IMR-90 (cell line): ENCODE measurements at regions not wholly inside any gene's neighbourhood (a gene's known extent, or its start where the extent isn't known, plus 50 kb on each side); places are given as distances from the start of the nearest gene placed in this dataset.

Experiments used
- ATAC-seq: fragments of 200-7000 bp; cut with Tn5 transposase; 2 replicates; pipeline ENCODE4 v1.9.1; 2020; ENCODE audit warnings: low read depth, mild to moderate bottlenecking, moderate library complexity
- BruUV-seq: library from RNA; stranded (reverse); fragments of 400-500 nt; replicated peaks from 2 replicates; lab custom pipeline; 2021; lab: Mats Ljungman, UMichigan
- CTCF ChIA-PET: fragments of 300-600 bp; formaldehyde crosslinking; extraction: SDS; loops from one replicate; lab custom pipeline; 2021; ENCODE audit warnings: antibody characterized with exemption; lab: Yijun Ruan, JAX
- POLR2A ChIA-PET: fragments of 300-600 bp; sonication (Branson Sonifier 250); formaldehyde crosslinking; loops from one replicate; lab custom pipeline; 2022; ENCODE audit warnings: antibody characterized with exemption; ENCODE audit not compliant: unreplicated experiment; lab: Charles Lee
- DNase-seq: peaks from one replicate; pipeline ENCODE4 v3.0.0; 2013
- H2AFZ ChIP-seq: replicated peaks from 2 replicates; pipeline ENCODE3; 2013; ENCODE audit warnings: low read length, mild to moderate bottlenecking; ENCODE audit not compliant: poor library complexity
- H2AK5ac ChIP-seq: 2 replicates; pipeline ENCODE4 v1.6.1; 2013; ENCODE audit warnings: low read depth, low read length, inconsistent platforms
- H2AK9ac ChIP-seq: replicated peaks from 2 replicates; pipeline ENCODE3; 2013; ENCODE audit warnings: mild to moderate bottlenecking, low read depth, low read length, moderate library complexity; ENCODE audit not compliant: poor library complexity
- H2BK120ac ChIP-seq: 2 replicates; pipeline ENCODE4 v1.6.1; 2013; ENCODE audit warnings: low read depth, low read length, inconsistent platforms
- H2BK15ac ChIP-seq: 3 replicates; pipeline ENCODE4 v1.6.1; 2013; ENCODE audit warnings: low read depth, low read length, inconsistent platforms
- H2BK20ac ChIP-seq: 2 replicates; pipeline ENCODE4 v1.6.1; 2013; ENCODE audit warnings: low read depth, mild to moderate bottlenecking, inconsistent platforms, low read length, moderate library complexity
- H2BK5ac ChIP-seq: 2 replicates; pipeline ENCODE4 v1.6.1; 2013; ENCODE audit warnings: mild to moderate bottlenecking, low read depth, low read length, inconsistent platforms; ENCODE audit not compliant: poor library complexity, severe bottlenecking
- H3K14ac ChIP-seq: replicated peaks from 2 replicates; pipeline ENCODE4 v1.6.1; 2013; ENCODE audit warnings: low read depth, low read length, inconsistent platforms
- H3K18ac ChIP-seq: 2 replicates; pipeline ENCODE4 v1.6.1; 2013; ENCODE audit warnings: low read depth, low read length, control low read depth
- H3K23ac ChIP-seq: 2 replicates; pipeline ENCODE4 v1.6.1; 2013; ENCODE audit warnings: low read depth, low read length, inconsistent platforms
- H3K27ac ChIP-seq: 2 replicates; pipeline ENCODE4 v1.5.1; 2013; ENCODE audit warnings: mild to moderate bottlenecking, control low read depth, low read length; ENCODE audit not compliant: insufficient read depth
- H3K27me3 ChIP-seq: 2 replicates; pipeline ENCODE4 v1.6.1; 2013; ENCODE audit warnings: low read length; ENCODE audit not compliant: control insufficient read depth, insufficient read depth
- H3K36me3 ChIP-seq: 2 replicates; pipeline ENCODE4 v1.6.1; 2013; ENCODE audit warnings: low read length, mixed read lengths; ENCODE audit not compliant: control insufficient read depth, insufficient read depth
- H3K4ac ChIP-seq: 2 replicates; pipeline ENCODE4 v1.6.1; 2013; ENCODE audit warnings: low read depth, low read length, inconsistent platforms
- H3K4me1 ChIP-seq: 2 replicates; pipeline ENCODE4 v1.6.1; 2013; ENCODE audit warnings: low read length, mixed read lengths; ENCODE audit not compliant: control insufficient read depth, insufficient read depth
- H3K4me2 ChIP-seq: 2 replicates; pipeline ENCODE4 v1.6.1; 2013; ENCODE audit warnings: low read depth, mild to moderate bottlenecking, control low read depth, low read length, moderate library complexity
- H3K4me3 ChIP-seq: 2 replicates; pipeline ENCODE4 v1.5.1; 2013; ENCODE audit warnings: low read depth, mild to moderate bottlenecking, control low read depth, low read length, moderate library complexity; ENCODE audit not compliant: insufficient read depth
- H3K56ac ChIP-seq: 2 replicates; pipeline ENCODE4 v1.6.1; 2013; ENCODE audit warnings: low read length, inconsistent platforms; ENCODE audit not compliant: insufficient read depth; ENCODE audit errors: extremely low read depth
- H3K79me1 ChIP-seq, 2 experiments: 2 replicates each; pipeline ENCODE4 v1.6.1; 2013; ENCODE audit warnings: low read length in 2 of 2, inconsistent platforms in 1 of 2, low read depth in 1 of 2
- H3K9ac ChIP-seq: 2 replicates; pipeline ENCODE4 v1.6.1; 2013; ENCODE audit warnings: low read depth, low read length, control low read depth
- H3K9me1 ChIP-seq: 2 replicates; pipeline ENCODE4 v1.6.1; 2013; ENCODE audit warnings: low read length, inconsistent platforms; ENCODE audit not compliant: insufficient read depth
- H3K9me3 ChIP-seq: 2 replicates; pipeline ENCODE4 v1.6.1; 2013; ENCODE audit warnings: low read length; ENCODE audit not compliant: control insufficient read depth, insufficient read depth
- H4K20me1 ChIP-seq: 2 replicates; pipeline ENCODE4 v1.6.1; 2013; ENCODE audit warnings: low read length, inconsistent platforms; ENCODE audit not compliant: insufficient read depth
- H4K5ac ChIP-seq: 2 replicates; pipeline ENCODE4 v1.6.1; 2013; ENCODE audit warnings: mild to moderate bottlenecking, low read depth, low read length, control low read depth
- H4K8ac ChIP-seq, 2 experiments: 2 replicates each; pipeline ENCODE4 v1.6.1; 2013; ENCODE audit warnings: low read depth in 2 of 2, low read length in 2 of 2, control low read depth in 1 of 2, inconsistent platforms in 1 of 2
- H4K91ac ChIP-seq: 2 replicates; pipeline ENCODE4 v1.6.1; 2013; ENCODE audit warnings: low read depth, low read length, inconsistent platforms; ENCODE audit not compliant: insufficient read depth
- CHD1 ChIP-seq: IDR thresholded peaks from 2 replicates; pipeline ENCODE4 v1.6.1; 2012; ENCODE audit warnings: low read depth, low read length, improper control_type of control experiment
- ELK1 ChIP-seq: fragments of 150-350 bp; IDR thresholded peaks from 2 replicates; pipeline ENCODE4 v1.6.1; 2016; ENCODE audit warnings: low read depth, mild to moderate bottlenecking, low read length, moderate library complexity, borderline replicate concordance
- FOS ChIP-seq: fragments of 150-350 bp; IDR thresholded peaks from 2 replicates; pipeline ENCODE4 v1.6.1; 2016; ENCODE audit warnings: low read depth, low read length
- MAFK ChIP-seq: IDR thresholded peaks from 2 replicates; pipeline ENCODE4 v1.6.1; 2012; ENCODE audit warnings: low read depth, low read length, improper control_type of control experiment
- MAZ ChIP-seq: IDR thresholded peaks from 2 replicates; pipeline ENCODE4 v1.6.1; 2012; ENCODE audit warnings: low read depth, mild to moderate bottlenecking, low read length, improper control_type of control experiment, moderate library complexity, borderline replicate concordance
- MXI1 ChIP-seq: IDR thresholded peaks from 2 replicates; pipeline ENCODE4 v1.6.1; 2012; ENCODE audit warnings: low read depth, mild to moderate bottlenecking, low read length, moderate library complexity, borderline replicate concordance
- POLR2A ChIP-seq: IDR thresholded peaks from 2 replicates; pipeline ENCODE4 v1.6.1; 2012; ENCODE audit warnings: mild to moderate bottlenecking, low read depth, low read length
- RAD21 ChIP-seq: IDR thresholded peaks from 2 replicates; pipeline ENCODE4 v1.6.1; 2012; ENCODE audit warnings: low read length, improper control_type of control experiment
- RCOR1 ChIP-seq: IDR thresholded peaks from 2 replicates; pipeline ENCODE4 v1.6.1; 2012; ENCODE audit warnings: mild to moderate bottlenecking, low read length, improper control_type of control experiment; ENCODE audit not compliant: insufficient replicate concordance
- dilution Hi-C: fragments of 300-500 bp; cut with HindIII; formaldehyde crosslinking; loops from one replicate; pipeline ENCODE4 v1.14.3; 2018; ENCODE audit warnings: low sequenced_read_pairs; ENCODE audit not compliant: unreplicated experiment
- in situ Hi-C: fragments of 300-500 bp; cut with MboI; formaldehyde crosslinking; loops from 3 replicates; pipeline ENCODE4 v1.14.3; 2019; ENCODE audit warnings: low sequenced_read_pairs, inconsistent platforms, mixed read lengths
- intact Hi-C: fragments of 100-400 bp; cut with micrococcal nuclease; formaldehyde crosslinking; loops from 2 replicates; pipeline ENCODE4 v1.10.0; 2022
- TF ChIP-seq, protein P1 (sequence below): fragments of 150-350 bp; IDR thresholded peaks from 2 replicates; pipeline ENCODE4 v1.6.1; 2017; ENCODE audit warnings: mild to moderate bottlenecking, antibody characterized with exemption, low read length, low read depth
- TF ChIP-seq, protein P2 (sequence below): conservative IDR thresholded peaks from 2 replicates; pipeline ENCODE4 v1.5.1; 2012; ENCODE audit warnings: mild to moderate bottlenecking, low read depth, low read length, improper control_type of control experiment

- TF ChIP-seq RCOR1, result no peak
- TF ChIP-seq MAFK, result no peak
- TF ChIP-seq MXI1, result no peak
- TF ChIP-seq FOS, result no peak
- TF ChIP-seq, protein P1, sequence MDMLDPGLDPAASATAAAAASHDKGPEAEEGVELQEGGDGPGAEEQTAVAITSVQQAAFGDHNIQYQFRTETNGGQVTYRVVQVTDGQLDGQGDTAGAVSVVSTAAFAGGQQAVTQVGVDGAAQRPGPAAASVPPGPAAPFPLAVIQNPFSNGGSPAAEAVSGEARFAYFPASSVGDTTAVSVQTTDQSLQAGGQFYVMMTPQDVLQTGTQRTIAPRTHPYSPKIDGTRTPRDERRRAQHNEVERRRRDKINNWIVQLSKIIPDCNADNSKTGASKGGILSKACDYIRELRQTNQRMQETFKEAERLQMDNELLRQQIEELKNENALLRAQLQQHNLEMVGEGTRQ, result no peak
Observed at GRCh38 chr6:145562771-145563615, 172.3 kb downstream of the EPM2A start (continued).

DNA sequence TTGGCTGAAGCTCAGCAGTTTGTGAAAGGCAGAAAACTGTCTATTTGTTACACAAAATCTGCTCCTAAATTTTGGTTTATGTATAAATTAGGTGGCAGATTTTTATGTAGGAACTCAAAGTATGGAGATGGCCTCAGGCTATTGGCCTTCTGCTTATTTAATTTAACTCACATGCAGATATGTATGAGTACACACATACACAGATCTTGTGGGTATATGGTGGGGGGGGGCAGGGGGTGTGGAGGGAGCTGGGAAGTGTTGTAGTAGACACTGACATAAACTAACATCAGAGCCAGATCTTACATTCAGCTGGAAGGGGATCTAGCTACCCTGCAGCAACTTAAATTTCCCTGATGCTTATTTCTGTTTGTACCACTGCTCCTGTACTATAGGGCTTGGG is 170.8 kb downstream of the EPM2A start:
- no peak overlapping the region for H2BK20ac ChIP-seq
- CTCF ChIA-PET, result interaction anchor here (0.8 kb wide), 1 partner anchor 9 kb away, joined by 3 read pairs; no protein-coding TSS in a partner anchor
- no TSS peak for BruUV-seq
- no peak overlapping the region for H3K23ac ChIP-seq
- dilution Hi-C loops, result no loop called here
- no peak overlapping the region for H3K56ac ChIP-seq
- H2BK15ac ChIP-seq, result no peak overlapping the region
- no peak overlapping the region for H4K5ac ChIP-seq
- no peak for DNase-seq
- no peak overlapping the region for H3K4ac ChIP-seq
- intact Hi-C loops, result no loop called here
- H4K20me1 ChIP-seq, result no peaks in the 10 kb centered on the region
- no peak overlapping the region for H2BK120ac ChIP-seq
- H2BK5ac ChIP-seq, result no peak overlapping the region
- H3K27ac ChIP-seq, result no peak overlapping the region
- no peak overlapping the region for H3K9ac ChIP-seq
- H3K4me3 ChIP-seq, result no peak overlapping the region
- no peaks in the 10 kb centered on the region for H3K27me3 ChIP-seq
- no peak overlapping the region for H2AFZ ChIP-seq
- no peak overlapping the region for H4K91ac ChIP-seq
- H3K4me2 ChIP-seq, result no peak overlapping the region
- TF ChIP-seq, protein P1, result no peak
- TF ChIP-seq CHD1 (no peak), ELK1 (no peak), MAFK (no peak), RCOR1 (no peak), POLR2A (no peak), MAZ (no peak), FOS (no peak), RAD21 (no peak)
- TF ChIP-seq, protein P2, sequence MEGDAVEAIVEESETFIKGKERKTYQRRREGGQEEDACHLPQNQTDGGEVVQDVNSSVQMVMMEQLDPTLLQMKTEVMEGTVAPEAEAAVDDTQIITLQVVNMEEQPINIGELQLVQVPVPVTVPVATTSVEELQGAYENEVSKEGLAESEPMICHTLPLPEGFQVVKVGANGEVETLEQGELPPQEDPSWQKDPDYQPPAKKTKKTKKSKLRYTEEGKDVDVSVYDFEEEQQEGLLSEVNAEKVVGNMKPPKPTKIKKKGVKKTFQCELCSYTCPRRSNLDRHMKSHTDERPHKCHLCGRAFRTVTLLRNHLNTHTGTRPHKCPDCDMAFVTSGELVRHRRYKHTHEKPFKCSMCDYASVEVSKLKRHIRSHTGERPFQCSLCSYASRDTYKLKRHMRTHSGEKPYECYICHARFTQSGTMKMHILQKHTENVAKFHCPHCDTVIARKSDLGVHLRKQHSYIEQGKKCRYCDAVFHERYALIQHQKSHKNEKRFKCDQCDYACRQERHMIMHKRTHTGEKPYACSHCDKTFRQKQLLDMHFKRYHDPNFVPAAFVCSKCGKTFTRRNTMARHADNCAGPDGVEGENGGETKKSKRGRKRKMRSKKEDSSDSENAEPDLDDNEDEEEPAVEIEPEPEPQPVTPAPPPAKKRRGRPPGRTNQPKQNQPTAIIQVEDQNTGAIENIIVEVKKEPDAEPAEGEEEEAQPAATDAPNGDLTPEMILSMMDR, result no peak
- no peak overlapping the region for H4K8ac ChIP-seq
- H3K9me1 ChIP-seq, result 0 out of 2 replicates have a peak, but pooled peaks cover 3% of the 10 kb centered on the region
- no peak overlapping the region for H2AK9ac ChIP-seq
- in situ Hi-C loops, result no loop called here
- no peaks in the 10 kb centered on the region for H3K36me3 ChIP-seq
- POLR2A ChIA-PET, result no interaction called here
- no peak overlapping the region for H2AK5ac ChIP-seq
- ATAC-seq, result no peak
- H3K79me1 ChIP-seq, result no peaks in the 10 kb centered on the region
- H3K4me1 ChIP-seq, result no peaks in the 10 kb centered on the region
- H3K18ac ChIP-seq, result no peak overlapping the region
- H3K9me3 ChIP-seq, result no peaks in the 10 kb centered on the region
- H3K14ac ChIP-seq, result no peak overlapping the region
